ENCODE measurements at regions not wholly inside any gene's neighbourhood (a gene's known extent, or its start where the extent isn't known, plus 50 kb on each side); places are given as distances from the start of the nearest gene placed in this dataset.

- CTCF ChIA-PET: no interaction called here
- Histone ChIP-seq H3K14ac (replicated peaks; ENCODE audit: low read depth, low read length) (no peak overlapping the region), H3K4ac (ENCODE audit: low read depth, low read length) (no peak overlapping the region), H4K5ac (ENCODE audit: low read depth, low read length) (no peak overlapping the region), H3K4me2 (ENCODE audit: low read depth, low read length) (no peak overlapping the region), H3K9ac (ENCODE audit: low read depth, low read length) (no peak overlapping the region), H3K56ac (ENCODE audit: extremely low read depth, insufficient read depth, low read length) (no peak overlapping the region), H2BK15ac (ENCODE audit: low read depth, low read length) (no peak overlapping the region), H2BK120ac (ENCODE audit: low read depth, low read length) (no peak overlapping the region), H2AFZ (replicated peaks; ENCODE audit: low read length, poor library complexity) (no peak overlapping the region), H4K8ac (ENCODE audit: low read depth in 2 of 2, low read length in 2 of 2) (no peak overlapping the region), H3K23ac (ENCODE audit: low read depth, low read length) (no peak overlapping the region), H2BK5ac (ENCODE audit: low read depth, low read length, poor library complexity, severe bottlenecking) (no peak overlapping the region), H3K79me1 (ENCODE audit: low read depth in 1 of 2, low read length in 2 of 2) (no peaks in the 10 kb centered on the region), H3K9me3 (ENCODE audit: control insufficient read depth, insufficient read depth, low read length) (peaks cover 4% of the 10 kb centered on the region), H3K36me3 (ENCODE audit: control insufficient read depth, insufficient read depth, low read length) (no peaks in the 10 kb centered on the region), H3K4me3 (ENCODE audit: insufficient read depth, low read depth, low read length) (no peak overlapping the region), H3K9me1 (ENCODE audit: insufficient read depth, low read length) (peaks cover 2% of the 10 kb centered on the region; the same call in 1 of the 2 replicates), H2AK5ac (ENCODE audit: low read depth, low read length) (no peak overlapping the region), H3K27me3 (ENCODE audit: control insufficient read depth, insufficient read depth, low read length) (no peaks in the 10 kb centered on the region), H3K27ac (ENCODE audit: insufficient read depth, low read length) (no peak overlapping the region), H4K20me1 (ENCODE audit: insufficient read depth, low read length) (no peaks in the 10 kb centered on the region), H3K18ac (ENCODE audit: low read depth, low read length) (no peak overlapping the region), H2BK20ac (ENCODE audit: low read depth, low read length) (no peak overlapping the region), H2AK9ac (replicated peaks; ENCODE audit: low read depth, low read length, poor library complexity) (no peak overlapping the region), H3K4me1 (ENCODE audit: control insufficient read depth, insufficient read depth, low read length) (peaks cover 2% of the 10 kb centered on the region; the same call in 1 of the 2 replicates), H4K91ac (ENCODE audit: insufficient read depth, low read depth, low read length) (no peak overlapping the region)
- TF ChIP-seq SMC3 (IDR thresholded peaks at IDR 0.05; ENCODE audit: low read depth, low read length): no peak
- no peak for TF ChIP-seq BHLHE40 (IDR thresholded peaks at IDR 0.05; ENCODE audit: low read depth, low read length)
- no peak for TF ChIP-seq MXI1 (IDR thresholded peaks at IDR 0.05; ENCODE audit: borderline replicate concordance, low read depth, low read length)
- no peak for TF ChIP-seq FOS (IDR thresholded peaks at IDR 0.05; ENCODE audit: low read depth, low read length)
- no peak for TF ChIP-seq RFX5 (IDR thresholded peaks at IDR 0.05; ENCODE audit: low read depth, low read length)
- POLR2A ChIA-PET (ENCODE audit: unreplicated experiment): no interaction called here
- DNase-seq (no peak), ATAC-seq (ENCODE audit: low read depth) (no peak)
- WGBS, 2 experiments (ENCODE audit: extremely low coverage in 2 of 2, insufficient read length in 1 of 2): no CpG with 5 or more reads among the region's 2 CpGs
- dilution Hi-C loops (cut with HindIII; ENCODE audit: low sequenced_read_pairs, unreplicated experiment) (no loop called here), intact Hi-C loops (cut with micrococcal nuclease) (no loop called here), in situ Hi-C loops (cut with MboI; ENCODE audit: low sequenced_read_pairs) (no loop called here)
- BruUV-seq (replicated peaks): no TSS peak
These were observed 104.4 kb upstream of the FAM3C start for GRCh38 chr7:121500360-121501058.

All from IMR-90 (cell line).